ENCODE measurements at regions not wholly inside any gene's neighbourhood (a gene's known extent, or its start where the extent isn't known, plus 50 kb on each side); places are given as distances from the start of the nearest gene placed in this dataset.

DNA sequence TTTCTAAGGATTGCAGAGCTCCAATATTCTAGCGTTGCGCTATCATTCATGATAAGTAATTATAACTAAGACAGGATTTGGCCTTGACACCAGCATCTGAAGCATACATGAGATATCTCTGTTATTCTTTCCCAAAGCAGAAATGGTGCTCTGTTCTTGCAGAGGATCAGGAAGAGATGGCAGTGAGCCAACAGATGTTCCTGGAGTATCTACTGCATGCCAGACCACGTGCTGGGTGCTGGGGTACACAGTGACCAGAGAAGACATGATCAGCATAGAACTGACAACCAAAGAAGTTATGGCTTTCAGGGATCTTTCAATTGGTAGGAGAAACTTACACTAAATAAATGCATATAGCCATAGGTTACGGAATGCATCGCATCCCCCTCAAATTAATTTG is 63.7 kb upstream of the PLXNA4 start:
- TF ChIP-seq, protein P1, sequence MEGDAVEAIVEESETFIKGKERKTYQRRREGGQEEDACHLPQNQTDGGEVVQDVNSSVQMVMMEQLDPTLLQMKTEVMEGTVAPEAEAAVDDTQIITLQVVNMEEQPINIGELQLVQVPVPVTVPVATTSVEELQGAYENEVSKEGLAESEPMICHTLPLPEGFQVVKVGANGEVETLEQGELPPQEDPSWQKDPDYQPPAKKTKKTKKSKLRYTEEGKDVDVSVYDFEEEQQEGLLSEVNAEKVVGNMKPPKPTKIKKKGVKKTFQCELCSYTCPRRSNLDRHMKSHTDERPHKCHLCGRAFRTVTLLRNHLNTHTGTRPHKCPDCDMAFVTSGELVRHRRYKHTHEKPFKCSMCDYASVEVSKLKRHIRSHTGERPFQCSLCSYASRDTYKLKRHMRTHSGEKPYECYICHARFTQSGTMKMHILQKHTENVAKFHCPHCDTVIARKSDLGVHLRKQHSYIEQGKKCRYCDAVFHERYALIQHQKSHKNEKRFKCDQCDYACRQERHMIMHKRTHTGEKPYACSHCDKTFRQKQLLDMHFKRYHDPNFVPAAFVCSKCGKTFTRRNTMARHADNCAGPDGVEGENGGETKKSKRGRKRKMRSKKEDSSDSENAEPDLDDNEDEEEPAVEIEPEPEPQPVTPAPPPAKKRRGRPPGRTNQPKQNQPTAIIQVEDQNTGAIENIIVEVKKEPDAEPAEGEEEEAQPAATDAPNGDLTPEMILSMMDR (IDR thresholded peaks at IDR 0.05; ENCODE audit: low read depth, low read length, missing input control), result no peak
- TF ChIP-seq SP1 (IDR thresholded peaks at IDR 0.05), result no peak
- TF ChIP-seq, protein P2, sequence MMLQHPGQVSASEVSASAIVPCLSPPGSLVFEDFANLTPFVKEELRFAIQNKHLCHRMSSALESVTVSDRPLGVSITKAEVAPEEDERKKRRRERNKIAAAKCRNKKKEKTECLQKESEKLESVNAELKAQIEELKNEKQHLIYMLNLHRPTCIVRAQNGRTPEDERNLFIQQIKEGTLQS (IDR thresholded peaks at IDR 0.05), result no peak
- no peak for TF ChIP-seq RAD21 (IDR thresholded peaks at IDR 0.05)
- TF ChIP-seq HNF4G (IDR thresholded peaks at IDR 0.05), result no peak
- no peak for TF ChIP-seq JUND (IDR thresholded peaks at IDR 0.05)
- TF ChIP-seq NR2F2 (IDR thresholded peaks at IDR 0.05), result no peak
- no peak for TF ChIP-seq YY1 (IDR thresholded peaks at IDR 0.05)
- TF ChIP-seq GABPA (IDR thresholded peaks at IDR 0.05 in 1 of 2, conservative IDR thresholded peaks at IDR 0.05 in 1 of 2), result no peak
- no peak for TF ChIP-seq RXRA (IDR thresholded peaks at IDR 0.05)
- TF ChIP-seq FOXA1 (IDR thresholded peaks at IDR 0.05), result no peak
- TF ChIP-seq, protein P3, sequence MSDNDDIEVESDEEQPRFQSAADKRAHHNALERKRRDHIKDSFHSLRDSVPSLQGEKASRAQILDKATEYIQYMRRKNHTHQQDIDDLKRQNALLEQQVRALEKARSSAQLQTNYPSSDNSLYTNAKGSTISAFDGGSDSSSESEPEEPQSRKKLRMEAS (IDR thresholded peaks at IDR 0.05), result no peak
